ENCODE measurements at regions not wholly inside any gene's neighbourhood (a gene's known extent, or its start where the extent isn't known, plus 50 kb on each side); places are given as distances from the start of the nearest gene placed in this dataset.

- H3K4me3 ChIP-seq (ENCODE audit: low read depth, low read length) = no peak overlapping the region
- DNase-seq (ENCODE audit: low read depth) = no peak
- no peak for TF ChIP-seq CTCF (IDR thresholded peaks at IDR 0.05; ENCODE audit: low read depth, low read length, missing control alignments)
Measured at GRCh38 chr1:5617546-5617945, 374.7 kb downstream of the NPHP4 start.

- TF ChIP-seq CTCF (IDR thresholded peaks at IDR 0.05; ENCODE audit: low read depth, low read length, missing control alignments) = no peak
- no peak for DNase-seq (ENCODE audit: low read depth)
- no peak overlapping the region for H3K4me3 ChIP-seq (ENCODE audit: low read depth, low read length)
Measured at GRCh38 chr1:5617179-5617520, 375.1 kb downstream of the NPHP4 start.

- no peak for TF ChIP-seq CTCF (IDR thresholded peaks at IDR 0.05; ENCODE audit: low read depth, low read length, missing control alignments)
- H3K4me3 ChIP-seq (ENCODE audit: low read depth, low read length) = no peak overlapping the region
- DNase-seq (ENCODE audit: low read depth) = no peak
Measured at GRCh38 chr1:5616366-5617178, 375.7 kb downstream of the NPHP4 start.

- TF ChIP-seq CTCF (IDR thresholded peaks at IDR 0.05; ENCODE audit: low read depth, low read length, missing control alignments) = no peak
- H3K4me3 ChIP-seq (ENCODE audit: low read depth, low read length) = no peak overlapping the region
- DNase-seq (ENCODE audit: low read depth) = no peak
Measured at GRCh38 chr1:5615076-5615475, 377.1 kb downstream of the NPHP4 start.

- TF ChIP-seq CTCF (IDR thresholded peaks at IDR 0.05; ENCODE audit: low read depth, low read length, missing control alignments) = no peak
- no peak for DNase-seq (ENCODE audit: low read depth)
- no peak overlapping the region for H3K4me3 ChIP-seq (ENCODE audit: low read depth, low read length)
Measured at GRCh38 chr1:5613900-5614299, 378.3 kb downstream of the NPHP4 start.

- no peak overlapping the region for H3K4me3 ChIP-seq (ENCODE audit: low read depth, low read length)
- TF ChIP-seq CTCF (IDR thresholded peaks at IDR 0.05; ENCODE audit: low read depth, low read length, missing control alignments) = no peak
- no peak for DNase-seq (ENCODE audit: low read depth)
Measured at GRCh38 chr1:5611851-5612250, 380.4 kb downstream of the NPHP4 start.

- TF ChIP-seq CTCF (IDR thresholded peaks at IDR 0.05; ENCODE audit: low read depth, low read length, missing control alignments) = no peak
- no peak for DNase-seq (ENCODE audit: low read depth)
- H3K4me3 ChIP-seq (ENCODE audit: low read depth, low read length) = no peak overlapping the region
Measured at GRCh38 chr1:5611431-5611830, 380.8 kb downstream of the NPHP4 start.

Measured in GM12864 (cell line).